Epithelial cell of esophagus (primary cell): ENCODE measurements at regions not wholly inside any gene's neighbourhood (a gene's known extent, or its start where the extent isn't known, plus 50 kb on each side); places are given as distances from the start of the nearest gene placed in this dataset.

ENCODE experiments used
- DNase-seq: peaks from one replicate; pipeline ENCODE4 v3.0.0; 2010; ENCODE audit warnings: low read depth
- H3K4me3 ChIP-seq: 2 replicates; pipeline ENCODE4 v1.5.1; 2011; ENCODE audit warnings: mild to moderate bottlenecking, low read length, control low read depth
- CTCF ChIP-seq: IDR thresholded peaks from 2 replicates; pipeline ENCODE4 v1.5.1; 2011; ENCODE audit warnings: low read depth, mild to moderate bottlenecking, low read length, control low read depth, inconsistent platforms; ENCODE audit not compliant: insufficient read depth; ENCODE audit errors: missing control alignments

GRCh38 chr20:7492257-7492656, 448.0 kb downstream of the HAO1 start:
- DNase-seq = no peak
- H3K4me3 ChIP-seq = no peak overlapping the region
- no peak for TF ChIP-seq CTCF

- no peak overlapping the region for H3K4me3 ChIP-seq
- no peak for DNase-seq
- TF ChIP-seq CTCF = no peak
Observed at GRCh38 chr20:7493311-7493710, 446.9 kb downstream of the HAO1 start.

- TF ChIP-seq CTCF = no peak
- no peak for DNase-seq
- no peak overlapping the region for H3K4me3 ChIP-seq
Observed at GRCh38 chr20:7496394-7496991, 443.8 kb downstream of the HAO1 start.

- no peak for TF ChIP-seq CTCF
- H3K4me3 ChIP-seq = no peak overlapping the region
- DNase-seq = peak; percentile 96
Observed at GRCh38 chr20:7497985-7498384, 442.3 kb downstream of the HAO1 start.

GRCh38 chr20:7499201-7499600, 441.1 kb downstream of the HAO1 start:
- peak; percentile 80 for DNase-seq
- TF ChIP-seq CTCF = no peak
- no peak overlapping the region for H3K4me3 ChIP-seq

- no peak for DNase-seq
- TF ChIP-seq CTCF = no peak
- no peak overlapping the region for H3K4me3 ChIP-seq
Observed at GRCh38 chr20:7500231-7500663, 440.0 kb downstream of the HAO1 start.

GRCh38 chr20:7503501-7503900, 436.8 kb downstream of the HAO1 start:
- peak; percentile 4 for DNase-seq

More at GRCh38 chr20:7503501-7503900, 436.8 kb downstream of the HAO1 start:
- no peak overlapping the region for H3K4me3 ChIP-seq
- TF ChIP-seq CTCF = no peak
